ENCODE measurements at regions not wholly inside any gene's neighbourhood (a gene's known extent, or its start where the extent isn't known, plus 50 kb on each side); places are given as distances from the start of the nearest gene placed in this dataset.

- DNase-seq (ENCODE audit: low read depth) = no peak
Observed at GRCh38 chr1:234934611-234935033, 194.0 kb downstream of the TOMM20 start.

DNA sequence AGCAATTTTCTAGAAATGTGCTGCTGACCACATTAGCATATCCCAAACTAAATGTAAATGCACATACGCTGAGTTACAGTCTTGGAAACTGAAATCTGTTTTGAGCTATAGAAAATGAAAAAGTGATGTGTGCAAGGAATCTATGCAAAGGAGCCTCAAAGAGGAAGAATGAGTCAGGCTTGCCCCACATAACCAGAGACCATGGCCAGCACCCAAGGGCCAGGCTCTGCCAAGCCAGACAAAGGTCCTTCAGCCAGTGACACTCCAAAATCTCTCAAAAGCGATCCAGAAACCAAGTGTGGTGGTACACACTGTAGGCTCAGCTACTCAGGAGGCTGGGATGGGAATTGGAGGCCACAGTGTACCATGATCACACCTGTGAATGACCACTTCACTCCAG, 195.2 kb downstream of the TOMM20 start:
- DNase-seq (ENCODE audit: low read depth) = no peak

DNA sequence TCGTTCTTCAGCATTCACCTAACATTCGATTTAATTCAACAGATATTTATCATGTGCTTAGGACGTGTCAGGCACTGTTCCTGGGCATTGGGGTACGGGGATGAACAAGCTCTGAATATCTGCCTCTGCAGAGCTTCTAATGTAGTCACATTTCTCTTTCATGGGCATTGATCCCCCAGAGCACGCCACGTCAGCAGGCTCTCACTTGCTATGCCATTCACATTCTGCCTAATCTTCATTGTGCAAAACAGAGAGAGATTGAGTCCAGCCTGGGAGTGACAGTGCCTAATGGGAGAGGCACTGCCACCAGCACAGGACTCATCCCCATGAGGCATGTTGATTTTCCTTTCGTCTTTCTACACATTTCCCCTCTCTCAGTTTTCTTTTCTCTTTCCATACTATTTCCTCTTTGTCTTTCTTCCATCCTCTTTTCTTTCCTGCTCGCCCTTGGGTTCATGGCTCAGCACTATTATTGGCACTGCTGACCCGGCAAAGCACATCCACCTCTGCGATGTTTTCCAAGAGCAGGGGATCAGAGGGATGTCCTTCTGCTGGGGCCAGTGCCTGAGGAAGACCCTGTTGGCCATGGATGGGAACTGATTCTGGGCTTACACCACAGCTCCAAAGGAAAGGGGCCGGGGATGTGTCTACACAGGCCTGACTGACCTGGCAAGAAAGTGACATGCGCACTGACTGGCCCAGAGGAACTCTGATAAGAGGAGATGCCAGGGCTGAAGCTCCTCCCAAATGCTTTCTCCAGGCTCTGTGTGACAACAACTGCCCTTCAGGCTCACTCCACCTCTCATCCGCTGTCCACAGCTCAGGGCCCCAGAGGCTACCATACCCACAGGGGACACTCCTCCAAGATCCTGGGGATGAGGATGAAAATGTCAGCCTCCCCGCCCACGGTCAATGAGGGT, 195.9 kb downstream of the TOMM20 start:
- no peak for DNase-seq (ENCODE audit: low read depth)

- DNase-seq (ENCODE audit: low read depth) = no peak
Observed at GRCh38 chr1:234932106-234932505, 196.5 kb downstream of the TOMM20 start.

- DNase-seq (ENCODE audit: low read depth) = no peak
Observed at GRCh38 chr1:234931404-234931973, 197.1 kb downstream of the TOMM20 start.

DNA sequence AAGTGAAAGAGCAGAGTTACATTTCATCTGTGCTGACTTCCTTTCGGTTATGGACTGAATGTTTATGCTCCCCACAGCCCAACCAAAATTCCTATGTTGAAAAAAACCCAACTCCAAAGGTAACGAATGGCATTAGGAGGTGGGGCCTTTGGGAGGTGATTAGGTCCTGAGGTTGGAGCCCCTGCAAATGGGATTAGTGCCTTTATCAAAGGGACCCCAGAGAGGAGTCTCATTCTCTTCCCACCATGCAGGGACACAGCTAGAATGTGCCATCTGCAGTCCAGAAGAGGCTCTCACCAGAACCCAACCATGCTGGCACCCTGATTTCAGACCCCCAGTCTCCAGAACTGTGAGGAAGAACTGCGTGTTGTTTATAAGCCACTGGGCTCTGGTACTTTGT, 199.3 kb downstream of the TOMM20 start:
- no peak for DNase-seq (ENCODE audit: low read depth)

GRCh38 chr1:234928642-234929041, 200.0 kb downstream of the TOMM20 start:
- DNase-seq (ENCODE audit: low read depth) = no peak

GRCh38 chr1:234927971-234928640, 200.5 kb downstream of the TOMM20 start:
- no peak for DNase-seq (ENCODE audit: low read depth)

DNA sequence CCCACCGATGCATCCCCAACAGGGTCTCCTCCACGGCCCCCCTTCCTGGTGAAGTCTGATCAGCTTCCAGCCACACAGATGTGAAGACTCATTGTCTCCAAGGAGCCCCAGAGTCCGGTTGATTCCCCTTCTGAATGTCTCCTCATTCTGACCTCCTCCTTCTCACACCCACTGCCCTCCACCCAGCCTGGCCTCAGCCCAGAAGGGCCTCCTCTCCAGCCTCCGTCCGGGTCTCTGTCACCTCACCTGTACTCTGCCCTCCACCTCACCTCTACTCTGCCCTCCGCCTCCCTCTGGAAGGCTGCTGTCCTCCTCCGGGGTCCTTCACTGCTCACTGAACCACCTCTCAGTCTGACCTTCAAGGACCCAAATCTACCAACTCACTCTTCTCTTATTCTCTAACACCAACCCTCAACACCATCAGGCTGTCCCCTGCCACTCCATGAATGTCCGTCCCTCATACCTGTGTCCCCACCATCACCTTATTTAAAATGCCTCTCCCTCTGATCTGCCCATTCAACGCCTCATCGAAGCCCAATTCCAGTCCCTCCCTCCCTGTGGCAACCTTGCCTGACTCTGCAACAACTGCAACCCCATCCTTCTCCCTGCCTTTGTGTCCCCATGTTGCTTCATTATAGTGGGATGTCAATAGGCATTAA, 201.2 kb downstream of the TOMM20 start:
- DNase-seq (ENCODE audit: low read depth) = no peak

DNA sequence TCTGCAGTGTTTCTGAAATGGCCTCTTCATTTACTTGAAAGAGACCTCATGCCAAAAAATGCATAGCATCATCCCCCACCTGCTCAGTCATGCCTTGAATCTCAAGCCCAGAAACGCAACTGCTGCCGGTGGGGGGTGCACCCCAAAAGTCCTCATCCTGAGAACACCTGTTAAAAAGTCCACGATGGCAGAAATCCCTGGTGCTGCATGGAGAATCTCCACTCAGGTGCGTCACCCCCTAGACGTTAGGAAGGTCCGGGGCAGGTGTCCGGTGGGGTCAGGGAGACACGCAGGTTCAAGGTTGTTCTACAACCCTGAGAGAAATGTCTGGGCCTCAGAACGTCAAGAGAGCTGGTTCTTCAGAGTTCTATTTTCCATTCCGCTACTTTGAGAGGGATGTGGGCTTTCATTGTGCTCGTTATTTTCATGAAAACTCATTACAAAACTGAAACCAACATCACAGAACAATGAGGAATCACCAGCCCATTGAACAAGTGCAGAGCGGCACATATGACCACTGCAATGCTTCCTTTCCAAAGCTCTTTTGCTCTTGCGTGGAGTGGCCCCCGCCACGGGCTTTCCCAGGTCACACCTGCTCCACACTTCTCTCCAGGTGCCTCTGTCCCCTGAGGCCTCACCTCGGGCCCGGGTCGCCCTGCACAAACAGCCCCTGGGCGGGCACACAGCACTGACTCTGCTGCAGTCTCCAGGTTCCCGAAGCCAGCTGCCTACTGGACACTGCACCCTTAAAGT, 201.9 kb downstream of the TOMM20 start:
- DNase-seq (ENCODE audit: low read depth) = no peak

DNA sequence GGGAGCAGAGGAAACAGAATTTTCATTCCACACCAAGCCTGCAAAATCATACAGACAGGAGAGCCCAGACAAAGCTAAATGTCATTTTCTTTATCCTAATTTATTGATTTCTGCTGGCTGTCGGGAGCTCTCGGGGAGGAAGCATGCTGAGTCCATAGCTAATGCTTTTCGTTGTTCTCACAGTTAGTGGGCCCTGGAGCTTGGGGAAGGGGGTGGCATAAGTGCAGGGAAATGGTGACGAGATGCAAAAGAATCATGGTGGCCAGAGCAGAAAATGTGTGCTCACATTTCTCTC, 202.4 kb downstream of the TOMM20 start:
- no peak for DNase-seq (ENCODE audit: low read depth)

GRCh38 chr1:234925440-234926263, 203.0 kb downstream of the TOMM20 start:
- DNase-seq (ENCODE audit: low read depth) = no peak

DNA sequence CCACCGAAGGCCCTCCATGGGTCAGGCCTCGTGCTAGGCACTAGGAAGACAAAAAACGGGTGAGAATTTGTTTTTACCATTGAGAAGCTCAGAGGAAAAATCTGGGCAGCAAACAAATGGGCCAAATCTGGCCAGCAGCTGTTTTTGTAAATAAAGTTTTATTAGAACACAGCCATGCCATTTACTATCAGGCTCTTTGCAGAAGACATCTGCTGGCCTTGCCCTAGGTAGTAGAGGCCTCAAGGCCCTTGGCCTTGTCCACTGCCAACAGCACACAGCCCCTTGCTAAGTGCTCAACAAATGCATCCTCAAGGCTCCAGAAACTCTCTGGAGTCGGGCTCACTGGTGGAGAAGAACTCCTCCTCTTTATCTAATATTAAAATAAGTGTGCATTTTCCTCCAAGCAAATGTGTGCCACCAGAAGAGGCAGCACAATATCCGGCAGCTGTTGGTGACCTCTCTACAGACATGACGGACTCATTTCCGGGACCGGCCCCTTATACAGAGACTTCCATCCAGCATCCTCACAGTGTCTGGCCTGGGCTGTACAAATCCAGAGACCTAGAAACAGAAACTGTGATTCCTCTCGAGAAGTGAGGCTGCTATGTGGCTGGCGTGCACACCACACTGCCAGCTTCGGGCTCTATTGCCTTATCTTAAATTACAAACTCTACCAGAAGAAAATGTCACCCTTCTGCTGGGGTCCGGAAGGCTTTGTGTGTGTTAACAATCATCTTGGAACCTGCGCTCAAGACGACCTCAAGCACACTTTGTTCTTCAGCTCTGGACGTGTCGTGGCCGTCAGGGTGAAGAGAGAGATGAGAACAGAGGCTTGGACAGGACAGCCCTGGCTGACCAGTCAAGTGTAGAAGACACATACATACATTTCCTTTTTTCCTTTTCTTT, 203.9 kb downstream of the TOMM20 start:
- DNase-seq (ENCODE audit: low read depth) = no peak

- no peak for DNase-seq (ENCODE audit: low read depth)
Observed at GRCh38 chr1:234923626-234924025, 205.0 kb downstream of the TOMM20 start.

GRCh38 chr1:234922987-234923386, 205.7 kb downstream of the TOMM20 start:
- DNase-seq (ENCODE audit: low read depth) = no peak

GRCh38 chr1:234921266-234922062, 207.2 kb downstream of the TOMM20 start:
- no peak for DNase-seq (ENCODE audit: low read depth)

DNA sequence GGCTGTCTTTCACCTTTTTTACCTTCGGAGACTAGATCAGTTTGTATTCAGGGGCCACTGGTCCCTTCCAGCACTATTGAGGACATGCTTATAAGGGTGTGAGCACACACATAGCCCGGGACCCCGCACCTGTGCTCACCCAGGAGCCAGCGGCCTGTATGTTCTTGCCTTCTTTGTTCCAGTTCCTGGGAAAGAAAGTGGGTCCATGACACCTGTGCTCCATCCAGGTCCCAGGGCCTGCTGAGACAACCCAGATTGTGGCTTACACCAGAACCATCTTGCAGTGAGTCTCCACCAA, 207.8 kb downstream of the TOMM20 start:
- no peak for DNase-seq (ENCODE audit: low read depth)

GRCh38 chr1:234920136-234920842, 208.3 kb downstream of the TOMM20 start:
- no peak for DNase-seq (ENCODE audit: low read depth)

Data from activated T-helper 1 cell treated with Interleukin-2 at 50 U/mL for 16 hours (primary cell).